Suprapubic skin (tissue), 3 donors: ENCODE measurements at regions not wholly inside any gene's neighbourhood (a gene's known extent, or its start where the extent isn't known, plus 50 kb on each side); places are given as distances from the start of the nearest gene placed in this dataset.

Experiments used
- EP300 ChIP-seq: sonication (generic); formaldehyde crosslinking; IDR thresholded peaks from one replicate; pipeline ENCODE4 v1.6.1; 2017; ENCODE audit warnings: antibody characterized with exemption
- TF ChIP-seq, protein P1 (sequence below), 2 donors: fragments of 200-600 bp in 1 of 2; fragments of 450-650 bp in 1 of 2; sonication (generic) in 1 of 2; IDR thresholded peaks; one replicate each; pipeline ENCODE4 v1.5.1; 2016 to 2019; ENCODE audit warnings: antibody characterized with exemption in 2 of 2, mild to moderate bottlenecking in 1 of 2, moderate library complexity in 1 of 2

DNA sequence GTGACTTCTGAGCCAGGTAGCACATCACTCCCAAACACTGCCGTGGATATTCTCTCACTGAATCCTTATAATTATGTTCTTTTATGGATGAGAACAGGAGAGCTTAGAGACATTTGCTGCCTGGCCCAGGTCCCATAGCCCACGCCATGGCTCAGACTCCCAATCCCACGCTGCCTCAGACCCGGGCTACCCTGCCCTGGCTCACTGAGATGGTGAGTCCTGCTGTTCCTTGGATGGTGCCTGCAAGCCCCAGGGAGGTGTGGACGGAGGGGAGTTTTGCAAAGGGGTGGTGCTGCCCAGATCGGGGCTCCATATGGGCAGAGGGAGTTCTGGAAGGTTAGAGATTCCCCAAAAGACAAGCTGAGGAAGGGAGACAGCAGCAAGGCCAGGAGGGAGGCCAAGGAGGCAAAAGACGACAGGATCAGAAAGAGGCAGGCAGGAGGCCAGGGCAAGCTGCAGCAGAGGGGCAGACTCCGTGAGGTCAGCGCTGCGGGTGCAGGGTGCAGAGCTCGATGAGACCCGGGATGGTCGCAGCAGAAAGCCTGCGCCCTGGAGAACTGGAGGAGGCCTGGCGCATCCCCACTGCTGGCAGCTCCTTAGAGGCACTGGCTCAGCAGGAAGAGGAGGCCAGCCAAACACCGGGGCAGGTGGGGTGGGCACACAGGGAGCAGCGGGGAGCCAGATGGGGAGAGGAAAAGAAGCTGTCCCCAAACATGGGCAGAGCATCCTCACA, 95.7 kb upstream of the ALDH1A3 start:
- TF ChIP-seq, protein P1, sequence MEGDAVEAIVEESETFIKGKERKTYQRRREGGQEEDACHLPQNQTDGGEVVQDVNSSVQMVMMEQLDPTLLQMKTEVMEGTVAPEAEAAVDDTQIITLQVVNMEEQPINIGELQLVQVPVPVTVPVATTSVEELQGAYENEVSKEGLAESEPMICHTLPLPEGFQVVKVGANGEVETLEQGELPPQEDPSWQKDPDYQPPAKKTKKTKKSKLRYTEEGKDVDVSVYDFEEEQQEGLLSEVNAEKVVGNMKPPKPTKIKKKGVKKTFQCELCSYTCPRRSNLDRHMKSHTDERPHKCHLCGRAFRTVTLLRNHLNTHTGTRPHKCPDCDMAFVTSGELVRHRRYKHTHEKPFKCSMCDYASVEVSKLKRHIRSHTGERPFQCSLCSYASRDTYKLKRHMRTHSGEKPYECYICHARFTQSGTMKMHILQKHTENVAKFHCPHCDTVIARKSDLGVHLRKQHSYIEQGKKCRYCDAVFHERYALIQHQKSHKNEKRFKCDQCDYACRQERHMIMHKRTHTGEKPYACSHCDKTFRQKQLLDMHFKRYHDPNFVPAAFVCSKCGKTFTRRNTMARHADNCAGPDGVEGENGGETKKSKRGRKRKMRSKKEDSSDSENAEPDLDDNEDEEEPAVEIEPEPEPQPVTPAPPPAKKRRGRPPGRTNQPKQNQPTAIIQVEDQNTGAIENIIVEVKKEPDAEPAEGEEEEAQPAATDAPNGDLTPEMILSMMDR (IDR thresholded peaks at IDR 0.05): no peak
- TF ChIP-seq EP300: no peak
